ENCODE measurements at regions not wholly inside any gene's neighbourhood (a gene's known extent, or its start where the extent isn't known, plus 50 kb on each side); places are given as distances from the start of the nearest gene placed in this dataset.

- TF ChIP-seq CTCF (IDR thresholded peaks at IDR 0.05) (no peak), POLR2A (IDR thresholded peaks at IDR 0.05) (no peak)
Measured at GRCh38 chr7:113298501-113298900, 180.1 kb upstream of the SMIM30 start.
